Mesodermal cell (in vitro differentiated cells): ENCODE measurements at regions not wholly inside any gene's neighbourhood (a gene's known extent, or its start where the extent isn't known, plus 50 kb on each side); places are given as distances from the start of the nearest gene placed in this dataset.
"Not testable (repeated sequence)": the region's sequence is repeated elsewhere in the genome, so short reads cannot be mapped to it uniquely, and the experiment has no call there.

ENCODE experiments used
- H3K27ac ChIP-seq: 2 replicates; pipeline ENCODE4 v1.7.0; 2013; ENCODE audit warnings: mild to moderate bottlenecking, low read depth, low read length, moderate library complexity; ENCODE audit not compliant: severe bottlenecking
- H3K36me3 ChIP-seq: 2 replicates; pipeline ENCODE4 v1.7.1; 2013; ENCODE audit warnings: mild to moderate bottlenecking, low read length, moderate library complexity; ENCODE audit not compliant: control insufficient read depth, insufficient read depth
- H3K4me1 ChIP-seq: one replicate; pipeline ENCODE4 v1.7.1; 2013; ENCODE audit warnings: mild to moderate bottlenecking, low read length; ENCODE audit not compliant: insufficient read depth, control insufficient read depth, poor library complexity, severe bottlenecking
- H3K4me3 ChIP-seq: 2 replicates; pipeline ENCODE4 v1.7.0; 2013; ENCODE audit warnings: low read length, control low read depth, mild to moderate bottlenecking; ENCODE audit not compliant: insufficient read depth, poor library complexity, severe bottlenecking; ENCODE audit errors: extremely low read depth
- H3K9me3 ChIP-seq: 2 replicates; pipeline ENCODE4 v1.7.1; 2013; ENCODE audit warnings: mild to moderate bottlenecking, low read length, moderate library complexity; ENCODE audit not compliant: control insufficient read depth
- WGBS, 2 experiments: methylation state at CpG; one replicate each; pipeline ENCODE4 v1.1.5; 2013; ENCODE audit warnings: missing lambda C conversion rate in 2 of 2; ENCODE audit not compliant: insufficient coverage in 2 of 2; 5-methylcytosine and 5-hydroxymethylcytosine counted together

GRCh38 chr5:176018598-176018997 is 50.5 kb upstream of the THOC3 start:
- H3K4me1 ChIP-seq, H3K9me3 ChIP-seq, H3K27ac ChIP-seq, H3K4me3 ChIP-seq, H3K36me3 ChIP-seq: not testable (repeated sequence)
- no CpG with 5 or more reads among the region's 2 CpGs for WGBS, 2 experiments

- not testable (repeated sequence) for H3K36me3 ChIP-seq
These were observed 52.7 kb upstream of the THOC3 start for GRCh38 chr5:176020852-176021251.

GRCh38 chr5:176023535-176023934 is 55.4 kb upstream of the THOC3 start:
- not testable (repeated sequence) for H3K36me3 ChIP-seq, H3K27ac ChIP-seq, H3K9me3 ChIP-seq, H3K4me3 ChIP-seq, H3K4me1 ChIP-seq
- no CpG with 5 or more reads among the region's 5 CpGs for WGBS, 2 experiments

More at GRCh38 chr5:176020852-176021251, 52.7 kb upstream of the THOC3 start:
- H3K4me3 ChIP-seq, H3K4me1 ChIP-seq, H3K27ac ChIP-seq, H3K9me3 ChIP-seq: not testable (repeated sequence)
- no CpG with 5 or more reads among the region's 4 CpGs for WGBS, 2 experiments

- not testable (repeated sequence) for H3K9me3 ChIP-seq, H3K36me3 ChIP-seq, H3K4me1 ChIP-seq, H3K27ac ChIP-seq, H3K4me3 ChIP-seq
- no CpG with 5 or more reads among the region's 7 CpGs for WGBS, 2 experiments
These were observed 61.3 kb upstream of the THOC3 start for GRCh38 chr5:176029445-176029844.

GRCh38 chr5:176030361-176031117 is 62.4 kb upstream of the THOC3 start:
- H3K36me3 ChIP-seq, H3K4me1 ChIP-seq, H3K27ac ChIP-seq, H3K4me3 ChIP-seq, H3K9me3 ChIP-seq: not testable (repeated sequence)
- no CpG with 5 or more reads among the region's 6 CpGs for WGBS, 2 experiments

GRCh38 chr5:176031118-176031510 is 63.0 kb upstream of the THOC3 start:
- WGBS, 2 experiments = no CpG with 5 or more reads among the region's 3 CpGs
- H3K4me1 ChIP-seq, H3K27ac ChIP-seq: not testable (repeated sequence)

GRCh38 chr5:176033186-176033585 is 65.1 kb upstream of the THOC3 start:
- not testable (repeated sequence) for H3K36me3 ChIP-seq, H3K27ac ChIP-seq, H3K4me1 ChIP-seq, H3K9me3 ChIP-seq, H3K4me3 ChIP-seq
- WGBS, 2 experiments = no CpG with 5 or more reads among the region's 3 CpGs

More at GRCh38 chr5:176031118-176031510, 63.0 kb upstream of the THOC3 start:
- H3K4me3 ChIP-seq, H3K9me3 ChIP-seq, H3K36me3 ChIP-seq: not testable (repeated sequence)

GRCh38 chr5:176034407-176035200 is 66.5 kb upstream of the THOC3 start:
- 100% methylated on average over 4 to 5 of the region's 15 CpGs for WGBS, 2 experiments
- H3K4me3 ChIP-seq, H3K9me3 ChIP-seq, H3K27ac ChIP-seq, H3K4me1 ChIP-seq, H3K36me3 ChIP-seq: not testable (repeated sequence)

GRCh38 chr5:176035201-176035530 is 67.1 kb upstream of the THOC3 start:
- not testable (repeated sequence) for H3K9me3 ChIP-seq, H3K36me3 ChIP-seq, H3K4me3 ChIP-seq, H3K27ac ChIP-seq, H3K4me1 ChIP-seq
- no CpG with 5 or more reads among the region's 12 CpGs for WGBS, 2 experiments

GRCh38 chr5:176035816-176036308 is 67.7 kb upstream of the THOC3 start:
- not testable (repeated sequence) for H3K4me1 ChIP-seq, H3K27ac ChIP-seq, H3K9me3 ChIP-seq, H3K4me3 ChIP-seq, H3K36me3 ChIP-seq
- WGBS, 2 experiments = 92% methylated on average over 7 of the region's 16 CpGs; no CpG with 5 or more reads in 1 of the 2 experiments

GRCh38 chr5:176036391-176036790 is 68.3 kb upstream of the THOC3 start:
- not testable (repeated sequence) for H3K36me3 ChIP-seq, H3K4me3 ChIP-seq, H3K27ac ChIP-seq, H3K4me1 ChIP-seq, H3K9me3 ChIP-seq
- 92 to 100% methylated on average over 3 to 5 of the region's 16 CpGs for WGBS, 2 experiments
